ENCODE measurements at regions not wholly inside any gene's neighbourhood (a gene's known extent, or its start where the extent isn't known, plus 50 kb on each side); places are given as distances from the start of the nearest gene placed in this dataset.

- no peak overlapping the region for H3K4me3 ChIP-seq
- no peaks in the 10 kb centered on the region for H3K9me3 ChIP-seq (ENCODE audit: low read depth)
- H3K4me1 ChIP-seq (ENCODE audit: low read depth): no peaks in the 10 kb centered on the region
- H3K27ac ChIP-seq: no peak overlapping the region
- TF ChIP-seq CTCF (IDR thresholded peaks at IDR 0.05; ENCODE audit: low read depth, low read length): no peak
- DNase-seq (ENCODE audit: low read depth in 1 of 2, low spot score in 1 of 2): no peak
- no peaks in the 10 kb centered on the region for H3K36me3 ChIP-seq
- no peaks in the 10 kb centered on the region for H3K27me3 ChIP-seq
These were observed 239.1 kb upstream of the DKK2 start for GRCh38 chr4:107275225-107275624.

- DNase-seq (ENCODE audit: low read depth in 1 of 2, low spot score in 1 of 2): no peak
- Histone ChIP-seq H3K4me1 (ENCODE audit: low read depth) (no peaks in the 10 kb centered on the region), H3K27me3 (no peaks in the 10 kb centered on the region), H3K36me3 (no peaks in the 10 kb centered on the region), H3K27ac (no peak overlapping the region), H3K4me3 (no peak overlapping the region), H3K9me3 (ENCODE audit: low read depth) (no peaks in the 10 kb centered on the region)
- no peak for TF ChIP-seq CTCF (IDR thresholded peaks at IDR 0.05; ENCODE audit: low read depth, low read length)
These were observed 234.5 kb upstream of the DKK2 start for GRCh38 chr4:107270614-107271013.

GRCh38 chr4:107269175-107269574 is 233.1 kb upstream of the DKK2 start:
- TF ChIP-seq CTCF (IDR thresholded peaks at IDR 0.05; ENCODE audit: low read depth, low read length): no peak
- no peak overlapping the region for H3K4me3 ChIP-seq
- H3K27ac ChIP-seq: no peak overlapping the region
- no peak for DNase-seq (ENCODE audit: low read depth in 1 of 2, low spot score in 1 of 2)
- H3K36me3 ChIP-seq: no peaks in the 10 kb centered on the region
- no peaks in the 10 kb centered on the region for H3K9me3 ChIP-seq (ENCODE audit: low read depth)
- no peaks in the 10 kb centered on the region for H3K27me3 ChIP-seq
- no peaks in the 10 kb centered on the region for H3K4me1 ChIP-seq (ENCODE audit: low read depth)

- no peak overlapping the region for H3K4me3 ChIP-seq
- H3K27me3 ChIP-seq: no peaks in the 10 kb centered on the region
- no peaks in the 10 kb centered on the region for H3K9me3 ChIP-seq (ENCODE audit: low read depth)
- H3K4me1 ChIP-seq (ENCODE audit: low read depth): no peaks in the 10 kb centered on the region
- no peaks in the 10 kb centered on the region for H3K36me3 ChIP-seq
- TF ChIP-seq CTCF (IDR thresholded peaks at IDR 0.05; ENCODE audit: low read depth, low read length): no peak
- H3K27ac ChIP-seq: no peak overlapping the region
- no peak for DNase-seq (ENCODE audit: low read depth in 1 of 2, low spot score in 1 of 2)
These were observed 229.7 kb upstream of the DKK2 start for GRCh38 chr4:107265859-107266258.

- DNase-seq (ENCODE audit: low read depth in 1 of 2, low spot score in 1 of 2): no peak
- no peak for TF ChIP-seq CTCF (IDR thresholded peaks at IDR 0.05; ENCODE audit: low read depth, low read length)
These were observed 225.2 kb upstream of the DKK2 start for GRCh38 chr4:107261241-107261874.

More at GRCh38 chr4:107261241-107261874, 225.2 kb upstream of the DKK2 start:
- no peaks in the 10 kb centered on the region for H3K9me3 ChIP-seq (ENCODE audit: low read depth)
- H3K36me3 ChIP-seq: no peaks in the 10 kb centered on the region
- H3K4me1 ChIP-seq (ENCODE audit: low read depth): no peaks in the 10 kb centered on the region
- H3K27me3 ChIP-seq: no peaks in the 10 kb centered on the region
- H3K27ac ChIP-seq: no peak overlapping the region
- H3K4me3 ChIP-seq: no peak overlapping the region
